MCF 10A (cell line): ENCODE measurements at regions not wholly inside any gene's neighbourhood (a gene's known extent, or its start where the extent isn't known, plus 50 kb on each side); places are given as distances from the start of the nearest gene placed in this dataset.

Experiments
- BruUV-seq: library from RNA; stranded (reverse); fragments of 400-500 nt; replicated peaks from 2 replicates; lab custom pipeline; 2021; lab: Mats Ljungman, UMichigan
- CTCF ChIA-PET: fragments of 300-600 bp; sonication (Branson Sonifier 250); formaldehyde crosslinking; extraction: SDS; loops from one replicate; lab custom pipeline; 2021; ENCODE audit warnings: antibody characterized with exemption, inconsistent platforms; lab: Yijun Ruan, JAX
- POLR2A ChIA-PET: fragments of 300-600, 350-650 bp; sonication (Branson Sonifier 250); formaldehyde crosslinking; extraction: SDS; loops from one replicate; lab custom pipeline; 2020; ENCODE audit warnings: antibody characterized with exemption, inconsistent platforms; lab: Yijun Ruan, JAX
- DNase-seq: peaks from one replicate; pipeline ENCODE4 v3.0.0-alpha.2; 2018; ENCODE audit not compliant: unreplicated experiment
- H3K27ac Mint-ChIP-seq: one replicate; pipeline ENCODE4 v1.8.0; 2022; ENCODE audit warnings: mild to moderate bottlenecking, low read depth, mixed read lengths; ENCODE audit not compliant: unreplicated experiment
- H3K27me3 Mint-ChIP-seq: one replicate; pipeline ENCODE4 v1.8.0; 2022; ENCODE audit warnings: mixed read lengths; ENCODE audit not compliant: insufficient read depth, unreplicated experiment
- H3K36me3 Mint-ChIP-seq: one replicate; pipeline ENCODE4 v1.8.0; 2022; ENCODE audit warnings: mild to moderate bottlenecking, moderate library complexity, mixed read lengths; ENCODE audit not compliant: insufficient read depth, unreplicated experiment
- H3K4me1 Mint-ChIP-seq: one replicate; pipeline ENCODE4 v1.8.0; 2022; ENCODE audit warnings: mixed read lengths; ENCODE audit not compliant: insufficient read depth, unreplicated experiment
- H3K4me3 Mint-ChIP-seq: one replicate; pipeline ENCODE4 v1.8.0; 2022; ENCODE audit warnings: mild to moderate bottlenecking, moderate library complexity, mixed read lengths; ENCODE audit not compliant: unreplicated experiment
- H3K9me3 Mint-ChIP-seq: one replicate; pipeline ENCODE4 v1.8.0; 2022; ENCODE audit warnings: mixed read lengths; ENCODE audit not compliant: unreplicated experiment
- CTCF ChIP-seq: fragments of 200-600 bp; IDR thresholded peaks from one replicate; pipeline ENCODE4 v1.8.0; 2022; ENCODE audit warnings: antibody characterized with exemption, mild to moderate bottlenecking; ENCODE audit not compliant: unreplicated experiment
- intact Hi-C: fragments of 100-400 bp; cut with micrococcal nuclease; formaldehyde crosslinking; loops from 2 replicates; pipeline ENCODE4 v1.14.1; 2022

- TF ChIP-seq CTCF: no peak
- POLR2A ChIA-PET: interaction anchor here (0.6 to 1.4 kb wide), 5 partner anchors 9 to 96 kb away, joined by 3 to 6 read pairs (median 5); no protein-coding TSS in a partner anchor
- Mint-ChIP-seq H3K4me3 (no peak overlapping the region), H3K27ac (peak overlapping the region; percentile 4), H3K27me3 (no peaks in the 10 kb centered on the region), H3K9me3 (peaks cover 6% of the 10 kb centered on the region), H3K4me1 (peaks cover 6% of the 10 kb centered on the region), H3K36me3 (peaks cover 12% of the 10 kb centered on the region)
- DNase-seq: no peak
- no TSS peak for BruUV-seq
- CTCF ChIA-PET: interaction anchor here (0.6 to 2.0 kb wide), 5 partner anchors 26 to 115 kb away, joined by 3 to 6 read pairs (median 4); no protein-coding TSS in a partner anchor
- intact Hi-C loops: no loop called here
Measured at GRCh38 chr7:101718363-101719122, 89.4 kb upstream of the MYL10 start.

GRCh38 chr7:101719123-101719470, 90.0 kb upstream of the MYL10 start:
- no TSS peak for BruUV-seq
- no peak for TF ChIP-seq CTCF
- ChIA-PET POLR2A (interaction anchor here (1.4 kb wide), 1 partner anchor 15 kb away, joined by 3 read pairs; no protein-coding TSS in a partner anchor), CTCF (interaction anchor here (0.6 to 1.1 kb wide), 3 partner anchors 25 to 33 kb away, joined by 3 to 5 read pairs (median 4); no protein-coding TSS in a partner anchor)
- intact Hi-C loops: no loop called here
- no peak for DNase-seq
- H3K9me3 Mint-ChIP-seq: peaks cover 12% of the 10 kb centered on the region
- H3K4me3 Mint-ChIP-seq: no peak overlapping the region
- H3K27me3 Mint-ChIP-seq: no peaks in the 10 kb centered on the region
- no peak overlapping the region for H3K27ac Mint-ChIP-seq
- peaks cover 6% of the 10 kb centered on the region for H3K4me1 Mint-ChIP-seq
- H3K36me3 Mint-ChIP-seq: peaks cover 12% of the 10 kb centered on the region

GRCh38 chr7:101720324-101720723, 91.2 kb upstream of the MYL10 start:
- intact Hi-C loops: no loop called here
- DNase-seq: no peak
- peaks cover 12% of the 10 kb centered on the region for H3K36me3 Mint-ChIP-seq
- ChIA-PET POLR2A (no interaction called here), CTCF (interaction anchor here (0.5 kb wide), 1 partner anchor 94 kb away, joined by 3 read pairs; no protein-coding TSS in a partner anchor)
- no TSS peak for BruUV-seq
- H3K27ac Mint-ChIP-seq: no peak overlapping the region
- H3K4me3 Mint-ChIP-seq: no peak overlapping the region
- no peaks in the 10 kb centered on the region for H3K27me3 Mint-ChIP-seq
- H3K9me3 Mint-ChIP-seq: peaks cover 12% of the 10 kb centered on the region
- TF ChIP-seq CTCF: no peak
- H3K4me1 Mint-ChIP-seq: peaks cover 6% of the 10 kb centered on the region

- CTCF ChIA-PET: interaction anchor here (1.2 kb wide), 1 partner anchor 31 kb away, joined by 3 read pairs; no protein-coding TSS in a partner anchor
- no peak overlapping the region for H3K4me3 Mint-ChIP-seq
- peaks cover 6% of the 10 kb centered on the region for H3K4me1 Mint-ChIP-seq
Measured at GRCh38 chr7:101722247-101722646, 93.2 kb upstream of the MYL10 start.

More at GRCh38 chr7:101722247-101722646, 93.2 kb upstream of the MYL10 start:
- BruUV-seq: no TSS peak
- H3K9me3 Mint-ChIP-seq: peaks cover 12% of the 10 kb centered on the region
- H3K36me3 Mint-ChIP-seq: peaks cover 12% of the 10 kb centered on the region
- no peak for DNase-seq
- POLR2A ChIA-PET: interaction anchor here (0.7 kb wide), 1 partner anchor 16 kb away, joined by 3 read pairs; no protein-coding TSS in a partner anchor
- no peak overlapping the region for H3K27ac Mint-ChIP-seq
- TF ChIP-seq CTCF: no peak
- no peaks in the 10 kb centered on the region for H3K27me3 Mint-ChIP-seq
- intact Hi-C loops: no loop called here
